Epithelial cell of prostate (primary cell): ENCODE measurements at regions not wholly inside any gene's neighbourhood (a gene's known extent, or its start where the extent isn't known, plus 50 kb on each side); places are given as distances from the start of the nearest gene placed in this dataset.

Experiments used
- DNase-seq: peaks from one replicate; pipeline ENCODE4 v3.0.0-alpha.2; 2011; ENCODE audit warnings: low read depth, low spot score
- H3K27ac ChIP-seq: fragments of 450-650 bp; 2 replicates; pipeline ENCODE4 v1.5.1; 2017; ENCODE audit warnings: mild to moderate bottlenecking

DNA sequence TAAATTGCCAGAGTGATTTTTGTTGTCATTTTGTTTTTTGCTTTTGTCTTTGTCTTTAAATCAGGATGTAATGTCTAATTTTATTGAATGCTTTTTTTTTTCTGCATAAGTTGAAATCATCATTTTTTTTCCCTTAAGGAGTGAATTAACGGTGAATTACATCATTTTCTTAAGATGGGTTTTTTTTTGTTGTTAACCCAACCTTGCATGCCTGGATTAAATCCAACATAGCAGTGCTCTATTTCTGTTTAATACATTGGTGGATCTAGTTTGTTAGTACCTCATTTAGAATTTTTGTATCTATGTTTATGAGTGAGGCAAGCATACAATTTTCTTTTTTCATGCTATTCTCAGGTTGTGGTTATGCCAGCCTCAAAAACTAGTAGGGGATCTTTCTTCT is 186.4 kb upstream of the TMC3 start:
- DNase-seq: no peak

DNA sequence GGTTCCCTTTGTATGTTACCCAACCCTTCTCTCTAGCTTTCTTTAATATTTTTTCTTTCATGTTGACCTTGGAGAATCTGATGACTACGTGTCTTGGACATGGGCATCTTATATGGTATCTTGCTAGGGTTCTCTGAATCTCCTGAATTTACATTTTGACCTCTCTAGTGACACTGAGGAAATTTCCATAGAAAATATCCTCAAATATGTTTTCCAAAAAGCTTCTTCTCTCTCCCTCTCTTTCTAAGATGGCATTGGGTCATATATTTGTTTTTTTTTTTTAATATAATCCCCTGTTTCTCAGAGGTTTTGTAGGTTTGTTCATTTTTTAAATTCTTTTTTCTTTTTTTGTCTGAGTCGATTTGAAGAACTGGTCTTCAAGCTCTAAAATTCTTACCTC is 184.0 kb upstream of the TMC3 start:
- DNase-seq: no peak
- no peak overlapping the region for H3K27ac ChIP-seq

More for the DNA sequence above, 186.4 kb upstream of the TMC3 start:
- no peak overlapping the region for H3K27ac ChIP-seq

DNA sequence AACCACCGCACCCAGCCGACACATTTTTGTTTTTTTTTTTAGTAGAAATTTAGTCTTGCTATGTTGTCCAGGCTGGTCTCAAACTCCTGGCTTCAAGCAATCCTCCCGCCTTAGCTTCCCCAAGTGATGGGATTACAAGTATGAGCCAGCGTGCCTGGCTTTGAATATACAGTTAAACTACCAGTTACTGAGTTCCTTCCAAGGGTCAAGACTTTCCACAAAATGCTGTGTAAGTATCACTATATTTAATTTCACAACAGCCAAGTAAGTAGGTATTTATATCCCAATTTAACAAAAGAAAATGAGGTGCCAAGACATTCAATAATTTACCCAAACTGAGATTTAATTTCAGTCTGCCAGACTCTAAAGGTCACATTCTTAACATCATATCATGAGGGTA is 181.3 kb upstream of the TMC3 start:
- DNase-seq: no peak
- H3K27ac ChIP-seq: no peak overlapping the region

DNA sequence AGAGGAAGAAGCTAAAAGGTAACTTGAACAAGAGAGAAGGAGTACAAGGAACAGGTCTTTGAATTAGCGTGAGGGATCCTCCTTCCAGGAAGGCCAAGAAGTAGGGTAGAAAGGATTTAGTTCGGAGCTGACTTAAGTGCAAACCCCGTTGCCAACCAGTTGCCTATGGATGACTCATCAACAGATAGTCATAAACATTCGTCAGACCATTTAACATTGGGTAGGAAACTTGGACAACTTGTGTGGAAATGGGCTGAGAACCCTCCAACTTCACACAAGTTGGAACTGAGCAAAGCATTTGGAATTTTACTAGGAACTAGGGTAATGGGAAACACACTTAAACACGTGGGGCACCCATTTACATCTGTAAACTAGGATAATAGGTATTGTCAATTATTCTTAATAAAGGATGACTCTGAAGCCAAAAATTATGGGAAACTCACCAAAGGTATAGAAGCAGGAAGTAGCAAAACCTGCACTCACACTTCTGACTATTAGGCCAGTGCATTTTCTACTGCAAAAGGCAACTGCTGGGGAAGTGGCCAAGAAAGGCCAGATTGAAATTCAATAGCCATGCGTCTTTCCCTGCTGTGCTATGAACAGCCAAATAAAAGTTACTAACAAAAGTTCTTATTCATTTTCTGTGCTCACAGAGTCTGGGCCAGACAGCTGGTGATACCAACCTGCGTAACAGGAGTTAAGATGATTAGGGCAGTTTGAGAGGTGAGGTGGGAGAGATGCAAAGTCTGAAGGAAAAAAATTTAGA is 174.5 kb upstream of the TMC3 start:
- DNase-seq: no peak
- no peak overlapping the region for H3K27ac ChIP-seq

DNA sequence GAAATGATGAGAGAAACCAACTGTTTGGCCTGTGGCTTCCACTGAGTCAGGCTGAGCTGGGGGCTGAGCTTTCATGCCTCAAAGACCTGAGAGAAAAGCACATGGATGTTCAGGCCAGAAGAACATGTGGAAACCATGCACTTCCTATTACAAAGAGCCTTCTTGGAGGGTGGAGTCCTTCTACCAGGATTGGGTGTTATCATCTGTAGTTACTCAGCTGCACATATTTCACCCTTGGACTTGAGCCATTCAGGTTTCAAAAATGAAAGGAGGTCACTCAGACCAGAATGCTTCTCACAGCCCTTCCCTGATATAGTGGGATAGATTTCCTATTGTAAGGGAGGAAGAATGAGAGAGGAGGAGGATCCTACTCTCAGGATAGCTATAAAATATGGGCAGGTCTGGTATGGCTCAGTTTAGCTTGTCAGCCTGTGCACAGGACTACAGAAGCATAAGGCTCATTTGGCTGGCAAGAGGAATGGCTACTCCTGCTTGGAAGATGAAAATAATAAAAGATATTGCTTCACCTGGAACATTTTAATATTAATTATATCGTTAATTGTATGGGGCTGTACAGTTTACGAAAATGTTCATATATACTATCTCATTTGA is 173.6 kb upstream of the TMC3 start:
- no peak overlapping the region for H3K27ac ChIP-seq
- DNase-seq: no peak

DNA sequence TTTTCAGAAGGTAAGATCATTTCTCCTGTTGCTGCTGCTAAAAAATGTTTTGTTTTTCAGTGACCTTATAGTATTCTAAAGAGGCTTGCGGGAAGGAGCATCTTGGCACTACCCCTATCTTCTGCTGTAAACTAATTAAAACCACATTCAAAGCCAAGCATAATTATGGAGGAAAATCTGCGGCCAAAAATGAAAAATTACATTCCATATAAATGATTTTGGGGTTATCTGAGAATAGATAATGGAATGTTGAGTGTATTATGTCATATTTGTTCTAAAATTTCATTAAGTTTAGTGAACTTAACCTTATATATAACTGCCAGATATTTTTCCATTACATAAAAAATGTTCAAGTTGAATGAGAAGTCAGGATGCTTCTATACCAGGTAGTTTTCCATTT is 170.4 kb upstream of the TMC3 start:
- DNase-seq: no peak
- H3K27ac ChIP-seq: no peak overlapping the region

DNA sequence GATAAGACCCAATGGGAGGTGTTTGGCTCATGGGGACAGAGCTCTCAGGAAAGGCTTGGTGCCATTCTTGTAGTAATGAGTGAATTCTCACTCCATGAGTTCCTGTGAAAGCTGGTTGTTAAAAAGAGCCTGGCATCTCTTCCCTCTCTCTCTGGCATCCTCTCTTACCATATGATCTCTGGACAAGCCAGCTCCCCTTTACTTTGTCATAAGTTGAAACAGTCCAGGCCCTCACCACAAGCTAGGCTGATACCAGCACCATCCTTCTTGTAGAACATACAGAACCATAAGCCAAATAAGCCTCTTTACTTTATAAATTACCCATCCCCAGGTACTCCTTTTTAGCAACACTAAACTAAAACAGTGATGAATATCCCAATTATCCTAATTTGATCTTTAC is 166.9 kb upstream of the TMC3 start:
- no peak overlapping the region for H3K27ac ChIP-seq
- no peak for DNase-seq

DNA sequence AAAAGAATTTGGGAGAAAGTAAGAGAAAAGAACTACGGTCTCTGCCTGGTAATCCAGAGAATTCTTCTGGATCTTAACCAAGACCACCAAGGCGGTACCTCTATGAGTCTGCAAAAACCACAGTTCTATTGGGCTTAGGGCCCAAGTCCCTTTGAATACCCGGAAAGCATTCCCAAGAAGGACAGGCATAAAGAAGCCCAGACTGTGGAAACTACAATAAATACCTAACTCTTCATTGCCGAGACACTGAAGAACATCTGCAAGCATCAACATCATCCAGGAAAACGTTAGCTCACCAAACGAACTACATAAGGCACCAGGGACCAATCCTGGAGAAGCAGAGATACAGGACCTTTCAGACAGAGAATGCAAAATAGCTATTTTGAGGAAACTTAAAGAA is 162.3 kb upstream of the TMC3 start:
- DNase-seq: no peak
- H3K27ac ChIP-seq: no peak overlapping the region

DNA sequence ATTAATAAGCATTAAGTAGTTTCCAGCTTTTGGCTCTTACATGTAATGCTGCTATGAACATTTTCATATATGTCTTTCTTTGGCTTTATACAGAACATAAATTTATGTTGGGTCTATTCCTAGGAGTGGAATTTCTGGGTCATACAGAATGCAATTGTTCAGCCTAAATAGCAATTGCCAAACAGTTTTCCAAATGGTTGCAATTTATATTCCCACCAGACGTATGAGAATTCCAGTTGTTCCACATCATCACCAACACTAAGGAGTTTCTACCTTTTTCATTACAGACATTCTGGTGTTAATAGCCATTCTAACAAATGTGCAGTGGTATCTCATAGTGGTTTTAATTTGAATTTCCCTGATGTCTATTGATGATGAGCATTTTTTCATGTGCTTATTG is 160.1 kb upstream of the TMC3 start:
- DNase-seq: no peak
- H3K27ac ChIP-seq: no peak overlapping the region

DNA sequence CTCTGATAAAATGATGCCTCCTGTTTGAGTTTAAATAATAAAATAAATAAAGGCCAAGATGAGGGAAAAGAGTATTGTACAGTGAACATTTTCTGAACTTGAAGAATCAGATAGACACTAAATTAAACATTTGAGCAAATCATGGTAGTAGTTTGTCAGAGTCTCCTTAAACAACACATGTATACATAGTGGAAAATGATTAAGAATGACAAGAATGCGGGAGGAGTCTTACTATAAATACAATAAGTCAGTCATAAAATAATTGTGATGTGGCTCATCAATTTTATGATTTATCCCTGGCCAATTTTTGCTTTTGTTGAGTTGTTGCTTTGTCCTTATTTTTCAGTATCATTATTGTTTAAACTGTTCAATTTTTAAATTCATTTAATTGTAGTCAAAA is 158.0 kb upstream of the TMC3 start:
- DNase-seq: no peak
- H3K27ac ChIP-seq: no peak overlapping the region

DNA sequence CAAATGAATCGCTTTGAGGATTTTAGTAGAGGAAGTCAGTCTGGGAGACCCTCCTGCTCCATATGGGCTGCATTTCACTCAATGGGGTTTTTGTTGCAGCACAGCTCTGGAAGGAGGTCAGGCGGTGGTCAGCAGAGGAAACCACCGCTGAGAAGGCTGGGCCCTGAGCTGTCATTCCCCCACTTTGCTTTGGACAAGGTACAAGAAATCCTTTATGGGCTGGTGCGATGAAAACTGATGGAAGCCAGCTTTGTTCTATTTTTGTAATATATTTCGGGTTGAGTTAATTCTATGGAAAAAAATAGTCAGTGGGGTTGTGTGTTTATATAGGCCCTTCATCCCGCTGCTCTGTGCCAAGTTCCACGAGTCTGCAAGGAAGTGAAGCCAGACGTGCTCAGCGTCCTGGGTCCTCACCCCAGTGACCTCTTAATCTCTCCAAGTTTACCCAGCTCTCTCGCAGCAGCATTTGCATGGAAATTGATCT is 157.1 kb upstream of the TMC3 start:
- H3K27ac ChIP-seq: no peak overlapping the region
- DNase-seq: no peak

DNA sequence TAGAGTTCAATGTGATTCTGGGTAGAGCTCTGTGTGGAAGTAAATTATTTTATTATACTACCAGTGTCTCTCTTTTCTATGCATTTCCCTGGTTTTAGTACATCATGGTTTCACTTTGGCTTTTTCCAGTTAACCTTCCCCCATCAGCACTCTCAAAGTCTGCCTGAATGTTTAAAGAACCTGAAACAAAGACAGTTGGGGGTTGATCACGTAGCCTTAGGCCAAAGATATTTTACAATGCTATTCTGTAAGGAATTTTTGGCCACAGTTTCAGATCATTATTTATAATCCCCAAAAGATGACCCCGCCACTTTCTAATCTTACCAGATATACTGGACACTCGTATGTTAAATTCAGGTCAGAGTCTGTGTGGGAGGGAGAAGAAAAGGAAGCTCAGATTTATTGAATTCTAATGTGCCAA is 156.3 kb upstream of the TMC3 start:
- no peak for DNase-seq
- no peak overlapping the region for H3K27ac ChIP-seq

DNA sequence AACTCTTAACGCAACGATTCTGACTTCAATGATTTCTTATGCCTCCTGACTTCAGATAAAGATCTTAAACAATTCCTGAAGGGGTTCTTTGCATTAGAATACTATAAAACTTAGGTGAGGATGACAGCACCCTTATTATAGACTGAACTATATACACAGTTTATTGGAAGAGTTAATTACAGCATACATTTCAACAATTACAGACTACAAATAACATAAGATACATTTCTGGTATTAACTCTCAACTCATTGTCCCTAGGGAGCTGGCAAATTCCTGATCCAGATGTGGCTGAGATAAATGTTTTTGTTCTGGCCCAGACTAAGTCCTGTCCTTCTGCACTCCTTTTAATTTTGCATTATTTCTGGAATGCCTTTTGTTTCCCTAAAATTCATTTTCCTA is 155.5 kb upstream of the TMC3 start:
- DNase-seq: no peak
- H3K27ac ChIP-seq: no peak overlapping the region

DNA sequence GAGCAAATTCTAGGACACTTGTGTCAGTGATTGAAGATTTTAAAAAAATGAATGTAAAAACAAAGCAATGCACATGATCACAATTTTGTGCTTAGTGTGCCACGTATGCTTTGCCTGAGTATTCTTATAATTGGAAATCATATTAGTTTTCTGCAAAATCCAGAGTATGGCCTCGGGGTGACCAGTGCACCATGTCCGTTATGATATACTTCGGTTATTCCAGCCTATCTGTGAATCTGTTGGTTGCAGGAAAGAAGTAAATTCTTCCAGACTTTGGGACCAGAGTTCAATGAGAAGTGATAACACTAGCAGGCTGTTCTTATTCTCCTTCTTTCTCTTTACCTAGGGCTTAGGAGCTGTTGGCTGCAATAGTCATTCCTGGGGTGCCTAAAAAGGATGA is 152.0 kb upstream of the TMC3 start:
- H3K27ac ChIP-seq: no peak overlapping the region
- no peak for DNase-seq

DNA sequence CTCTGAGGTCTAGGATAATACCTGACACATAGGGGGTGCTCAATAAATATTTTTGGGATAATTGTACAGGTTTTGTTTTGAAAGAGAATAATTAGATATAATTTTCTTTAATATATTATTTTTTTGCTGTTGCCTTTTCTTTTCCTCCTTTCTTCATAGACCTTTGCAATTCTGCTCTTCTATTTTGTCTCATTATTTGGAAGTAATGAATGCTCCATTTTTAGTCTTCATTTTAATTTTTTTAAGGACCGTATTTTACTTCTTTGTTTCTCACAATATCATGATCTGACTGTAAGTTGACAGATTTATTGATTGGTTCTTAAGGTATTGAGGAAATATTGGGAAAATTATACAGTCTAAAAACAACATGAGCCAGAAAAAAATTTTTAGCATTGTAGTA is 150.5 kb upstream of the TMC3 start:
- no peak overlapping the region for H3K27ac ChIP-seq
- DNase-seq: no peak

DNA sequence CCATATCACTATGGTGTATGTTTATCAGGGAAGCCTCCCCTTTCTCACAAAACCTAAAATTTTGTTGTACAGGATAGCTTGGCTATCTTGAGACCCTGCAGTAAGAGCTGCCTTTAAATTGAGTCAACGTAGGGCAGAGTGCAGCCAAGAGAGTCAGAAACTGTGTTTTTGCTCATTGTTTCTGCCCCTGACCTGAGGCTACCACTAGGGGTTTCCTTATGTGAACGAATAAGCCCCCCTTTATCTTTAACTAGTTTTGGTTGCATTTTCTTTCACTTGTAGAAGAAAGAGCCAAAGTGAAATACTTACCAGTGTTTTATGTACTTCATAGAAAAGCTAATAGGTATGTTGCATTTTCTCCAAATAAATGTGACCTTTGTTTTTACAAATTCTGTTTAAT is 149.9 kb upstream of the TMC3 start:
- DNase-seq: no peak
- no peak overlapping the region for H3K27ac ChIP-seq

DNA sequence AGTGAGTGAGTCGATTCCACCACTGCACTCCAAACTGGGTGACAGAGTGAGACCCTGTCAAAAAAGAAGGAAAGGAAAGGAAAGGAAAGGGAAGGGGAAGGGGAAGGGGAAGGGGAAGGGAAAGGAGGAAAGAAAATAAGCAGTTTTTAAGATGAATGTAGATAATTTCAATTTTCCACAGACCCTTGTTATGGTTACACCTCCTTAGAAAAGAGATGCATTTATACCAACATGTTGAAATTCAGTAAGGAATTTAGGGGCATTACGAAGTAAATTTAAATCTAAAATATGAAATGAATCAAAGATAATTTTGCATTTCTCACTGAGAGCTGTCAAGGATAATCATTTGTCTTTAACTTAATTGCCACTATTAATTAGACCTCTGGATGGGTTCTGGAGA is 146.5 kb upstream of the TMC3 start:
- H3K27ac ChIP-seq: no peak overlapping the region
- DNase-seq: no peak

DNA sequence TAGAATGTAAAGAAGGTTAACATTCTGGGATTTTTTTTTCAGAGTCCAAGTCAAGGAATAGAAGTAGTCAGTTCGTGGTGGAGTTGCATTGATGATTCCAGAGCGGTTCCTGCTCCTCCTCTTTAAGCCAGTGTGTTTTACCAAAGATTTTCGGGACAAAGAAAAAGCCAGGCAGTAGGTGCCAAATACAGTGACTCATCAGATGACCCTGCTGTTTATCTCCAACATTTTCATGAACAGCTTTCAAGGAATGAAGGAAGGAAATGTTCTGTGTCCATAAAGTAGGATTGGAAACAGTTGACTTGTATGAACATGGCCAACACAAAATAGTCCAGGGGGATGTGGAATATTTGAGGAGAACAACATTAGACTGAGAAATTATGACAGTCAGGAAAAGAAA is 142.4 kb upstream of the TMC3 start:
- DNase-seq: no peak
- no peak overlapping the region for H3K27ac ChIP-seq

DNA sequence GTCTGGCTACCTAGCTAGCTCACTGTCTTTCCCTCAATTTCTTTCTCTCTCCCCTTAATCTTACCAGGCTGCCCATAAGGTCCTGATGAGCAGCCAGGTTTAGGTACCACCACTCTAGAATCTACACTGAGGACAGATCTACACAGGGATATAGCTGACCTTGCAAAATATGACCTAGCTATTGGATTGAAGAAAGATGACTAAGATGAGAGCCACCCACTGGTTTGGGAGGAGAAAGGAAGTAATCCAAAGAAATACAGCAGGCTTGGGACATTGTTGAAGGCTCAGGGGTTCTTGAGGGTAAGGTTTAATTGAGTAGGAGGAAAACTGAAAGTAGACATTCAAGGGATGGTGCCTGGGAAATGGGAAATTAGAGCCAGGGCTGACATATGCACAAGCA is 142.0 kb upstream of the TMC3 start:
- no peak for DNase-seq
- H3K27ac ChIP-seq: no peak overlapping the region

DNA sequence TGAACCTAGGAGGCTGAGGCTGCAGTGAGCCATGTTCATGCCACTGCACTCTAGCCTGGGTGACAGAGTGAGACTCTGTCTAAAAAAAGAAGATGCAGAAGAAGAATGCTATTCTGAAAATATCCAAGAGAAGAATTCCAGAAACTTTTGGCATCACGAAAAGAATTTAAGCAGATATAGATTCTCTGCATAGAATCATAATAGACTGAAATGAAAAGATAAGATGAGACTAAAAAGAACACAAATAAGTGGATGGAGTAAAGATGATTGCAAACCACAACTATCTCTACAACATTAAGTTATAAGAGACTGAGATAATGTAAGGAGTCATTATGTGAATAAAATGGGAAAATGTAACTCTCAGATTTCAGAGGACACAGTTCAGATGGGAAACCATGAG is 140.7 kb upstream of the TMC3 start:
- no peak for DNase-seq
- H3K27ac ChIP-seq: no peak overlapping the region

DNA sequence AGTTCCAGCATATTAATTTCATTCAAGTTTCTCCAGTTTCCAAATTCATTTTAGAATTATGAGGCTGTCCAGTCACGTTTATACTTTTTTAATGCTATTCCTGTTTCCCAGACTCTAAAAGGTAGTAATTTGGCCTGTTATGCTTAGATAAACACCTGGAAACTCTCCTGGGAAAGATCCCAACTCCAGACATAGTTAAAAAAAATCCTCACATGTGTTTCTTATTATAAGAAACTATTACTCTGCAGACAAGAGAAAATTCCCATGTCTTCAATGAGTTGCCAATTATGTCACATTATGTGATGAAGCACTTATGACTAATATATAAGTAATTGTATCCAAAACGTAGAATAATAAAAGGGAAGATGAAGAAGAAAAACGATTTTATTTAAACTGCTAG is 137.1 kb upstream of the TMC3 start:
- no peak overlapping the region for H3K27ac ChIP-seq
- DNase-seq: no peak

DNA sequence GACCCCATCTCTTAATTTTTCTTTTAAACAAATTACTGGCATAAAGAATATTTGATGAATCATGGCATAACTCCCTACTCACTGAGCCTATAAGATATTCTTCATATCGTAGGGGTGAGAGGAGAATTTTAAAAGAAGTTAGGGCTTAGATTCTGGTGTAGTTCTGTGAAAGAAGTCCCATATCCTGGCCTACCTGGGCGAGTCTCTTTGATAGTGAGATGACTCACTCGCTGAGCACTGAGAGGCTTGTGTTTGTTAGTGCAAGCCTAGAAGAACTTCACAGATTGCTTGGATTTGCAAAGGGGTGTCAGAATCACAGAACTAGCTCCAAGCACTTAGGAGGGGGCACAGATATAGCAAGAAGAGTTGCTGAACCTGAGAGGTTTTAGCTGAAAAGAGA is 133.8 kb upstream of the TMC3 start:
- H3K27ac ChIP-seq: peak overlapping the region; percentile 61
- DNase-seq: no peak
